AG08395 (cell line): ENCODE measurements at regions not wholly inside any gene's neighbourhood (a gene's known extent, or its start where the extent isn't known, plus 50 kb on each side); places are given as distances from the start of the nearest gene placed in this dataset.

Experiments
- DNase-seq: peaks from one replicate; pipeline ENCODE4 v3.0.0; 2012; ENCODE audit warnings: mixed read lengths, low spot score

GRCh38 chr12:124458220-124458991 lies 109.0 kb downstream of the NCOR2 start:
- no peak for DNase-seq

DNA sequence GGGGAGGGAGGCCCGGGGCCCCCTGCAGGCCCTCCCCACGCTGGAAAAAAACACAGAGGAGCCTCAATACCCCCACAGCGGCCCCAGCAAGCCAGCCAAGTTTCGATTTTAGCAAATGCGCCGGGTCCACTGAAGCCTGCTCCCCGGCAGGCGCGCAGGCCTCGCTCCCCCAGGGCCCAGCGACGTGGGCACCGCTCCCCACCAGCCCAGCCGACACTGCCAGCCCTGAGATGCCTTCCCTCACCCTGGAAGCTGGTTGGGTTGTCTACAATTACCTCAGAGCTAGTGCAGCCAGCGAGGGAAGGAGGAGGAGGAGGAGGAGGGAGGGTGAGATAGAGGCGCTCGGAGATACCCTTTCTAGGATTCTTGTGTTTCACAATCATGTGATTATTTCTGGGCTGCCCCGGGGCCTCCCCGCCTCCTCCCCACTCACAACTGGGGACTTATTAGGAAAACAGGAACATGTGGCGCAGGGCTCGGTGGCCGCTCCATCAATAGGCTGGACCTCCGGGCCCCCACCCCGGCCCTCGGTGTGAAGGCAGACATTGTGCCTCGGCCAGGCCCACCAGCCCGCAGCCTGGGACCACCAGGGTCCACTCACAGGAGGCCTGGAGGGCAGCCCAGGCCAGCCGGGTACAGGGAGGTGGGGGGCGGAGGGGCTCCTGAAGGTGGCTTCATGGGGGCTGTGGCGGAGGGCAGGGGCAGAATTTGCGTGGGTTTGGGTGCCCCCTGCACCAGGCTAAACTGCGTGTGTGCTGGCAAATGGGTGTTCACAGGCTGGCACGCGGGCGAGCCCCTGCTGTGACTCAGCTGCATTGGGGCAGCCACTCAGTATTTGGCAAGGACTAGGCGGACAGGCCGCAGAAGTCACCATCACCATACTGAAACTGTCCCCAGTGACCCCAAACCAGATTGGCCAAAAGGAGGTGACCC lies 109.9 kb downstream of the NCOR2 start:
- peak; percentile 88 for DNase-seq

- DNase-seq = no peak
Measured at GRCh38 chr12:124456652-124457152, 110.7 kb downstream of the NCOR2 start.

GRCh38 chr12:124456133-124456651 lies 111.2 kb downstream of the NCOR2 start:
- no peak for DNase-seq

- DNase-seq = no peak
Measured at GRCh38 chr12:124455336-124455735, 112.1 kb downstream of the NCOR2 start.

- DNase-seq = peak; percentile 79
Measured at GRCh38 chr12:124454735-124455134, 112.7 kb downstream of the NCOR2 start.

DNA sequence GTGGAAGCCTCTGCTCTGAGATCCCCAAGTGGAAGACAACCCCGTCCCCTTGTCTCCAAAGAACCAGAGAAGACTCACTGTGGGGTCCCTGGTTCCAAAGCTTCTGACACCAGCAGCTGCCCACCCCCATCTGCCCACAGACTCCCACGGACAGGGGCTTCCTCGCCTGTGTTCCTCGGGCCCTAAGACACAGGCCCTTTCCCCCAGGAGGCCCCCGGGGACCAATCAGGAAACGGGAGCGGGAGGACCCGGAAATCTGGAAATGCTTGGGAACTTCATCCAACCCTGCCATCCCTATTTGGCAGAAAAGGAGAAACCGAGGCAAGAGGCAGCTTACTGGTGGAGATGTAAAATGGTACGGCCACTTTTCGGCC lies 113.1 kb downstream of the NCOR2 start:
- DNase-seq = peak; percentile 12

DNA sequence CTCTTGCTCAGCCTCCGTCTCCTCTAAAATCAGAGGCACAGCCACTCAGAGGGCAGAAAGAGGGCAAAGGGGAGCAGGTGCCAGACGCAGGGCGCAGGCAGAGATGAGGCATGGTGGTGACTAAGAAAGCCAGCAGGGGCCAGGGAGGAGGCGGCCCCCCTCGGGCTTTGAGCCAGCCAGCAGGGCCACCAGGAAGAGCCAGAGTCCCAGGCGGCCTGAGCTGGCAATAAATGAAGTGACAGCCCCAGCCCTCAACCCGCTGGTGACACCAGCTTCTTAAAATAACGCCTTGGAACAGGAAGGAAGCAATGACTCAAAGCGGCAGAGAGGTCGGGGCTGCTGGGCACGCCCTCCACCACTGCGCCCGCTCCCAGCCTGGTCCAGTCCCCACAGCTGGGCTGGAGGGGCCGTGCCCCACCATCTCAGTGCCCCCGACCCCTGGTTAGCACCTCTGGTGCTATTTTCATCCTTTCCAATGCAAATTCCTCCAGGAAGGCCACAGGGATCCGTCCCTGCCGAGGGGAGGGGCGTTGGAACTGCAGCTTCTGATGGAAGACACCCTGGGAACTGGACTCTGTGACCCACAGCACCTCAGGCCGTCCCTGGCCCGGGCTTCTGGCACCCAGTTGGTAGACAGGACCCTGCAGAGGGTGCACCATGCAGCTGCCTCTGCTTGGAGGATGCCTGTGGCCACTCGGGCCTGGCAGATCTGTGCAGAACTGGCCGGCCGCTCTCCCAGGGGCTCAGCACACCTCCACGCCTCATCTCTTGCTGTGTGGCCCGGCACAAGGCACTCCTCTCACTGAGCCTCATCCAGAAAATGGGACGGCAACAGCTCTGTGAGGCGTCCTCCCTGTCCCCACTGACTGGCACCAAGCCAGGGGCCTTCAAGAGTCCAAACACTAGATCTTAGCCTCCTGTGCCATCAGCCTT lies 113.7 kb downstream of the NCOR2 start:
- peak; percentile 91 for DNase-seq

- no peak for DNase-seq
Measured at GRCh38 chr12:124452576-124453331, 114.7 kb downstream of the NCOR2 start.

GRCh38 chr12:124451637-124452243 lies 115.7 kb downstream of the NCOR2 start:
- no peak for DNase-seq

GRCh38 chr12:124451016-124451415 lies 116.4 kb downstream of the NCOR2 start:
- no peak for DNase-seq

- DNase-seq = no peak
Measured at GRCh38 chr12:124450376-124450750, 117.0 kb downstream of the NCOR2 start.

DNA sequence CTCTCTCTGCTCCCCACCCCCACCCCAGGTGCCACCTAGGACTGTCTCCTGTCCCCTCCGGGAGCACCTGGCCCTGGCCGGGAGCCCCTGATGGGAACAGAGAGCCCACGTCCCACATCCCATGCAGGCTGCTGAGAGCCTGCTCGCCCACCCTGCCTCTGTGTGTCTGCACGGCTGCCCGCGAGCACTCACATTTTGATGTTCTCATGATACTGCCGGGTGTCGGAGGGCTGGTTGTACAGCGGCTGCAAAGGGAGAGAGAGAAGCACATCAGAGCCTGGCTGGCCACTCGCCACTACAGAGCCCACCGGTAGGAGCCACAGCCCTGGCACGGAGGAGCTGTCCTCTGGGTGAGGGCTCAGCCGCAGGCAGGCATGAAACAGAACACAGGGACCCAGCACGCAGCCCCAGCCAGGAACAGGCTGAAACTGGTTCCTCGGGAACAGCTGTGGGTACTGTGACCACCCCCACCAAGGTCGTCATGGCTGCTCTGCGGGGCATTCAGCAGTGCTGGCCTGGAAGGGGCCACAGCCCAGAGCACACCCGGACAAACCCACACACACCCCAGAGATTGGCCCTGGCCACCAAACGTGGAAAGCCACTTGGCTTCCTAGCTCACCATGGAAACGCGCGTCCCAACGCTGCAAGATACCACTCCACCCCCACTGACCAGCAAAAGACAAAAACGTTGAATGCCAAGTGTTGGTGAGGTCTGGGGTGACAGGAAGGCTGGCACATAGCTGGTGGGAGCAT lies 117.6 kb downstream of the NCOR2 start:
- DNase-seq = no peak

DNA sequence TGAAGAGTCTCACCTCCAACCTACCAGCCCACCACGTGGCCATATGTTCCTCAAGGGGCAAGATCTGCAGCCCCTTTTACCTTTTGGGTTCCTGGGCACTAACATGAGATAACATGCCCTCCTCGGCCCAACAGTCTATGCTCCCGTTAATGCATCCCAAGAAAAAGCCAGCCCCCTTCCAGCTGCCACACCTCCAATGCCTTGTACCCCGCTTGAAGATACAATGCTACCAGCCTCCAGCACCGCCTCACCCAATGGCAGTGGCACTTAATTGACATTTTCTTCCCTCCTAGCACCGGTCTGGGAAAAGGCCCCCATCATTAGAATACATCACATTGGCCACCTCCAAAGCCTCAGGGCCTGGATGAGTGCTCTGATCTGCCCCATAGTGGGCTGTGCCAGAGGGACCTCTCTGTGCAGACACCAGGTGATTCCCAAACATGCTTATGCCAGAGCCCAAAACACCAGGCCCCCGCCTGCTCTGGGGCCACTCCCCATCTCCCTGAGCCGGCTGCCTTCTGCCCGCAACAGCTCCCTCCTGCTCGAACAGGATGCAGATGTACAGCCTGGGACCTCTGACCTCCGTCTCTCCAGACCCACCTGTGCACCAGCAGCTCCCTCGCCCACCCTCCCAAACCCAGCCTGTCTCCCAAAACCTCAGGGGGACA lies 118.3 kb downstream of the NCOR2 start:
- DNase-seq = no peak

DNA sequence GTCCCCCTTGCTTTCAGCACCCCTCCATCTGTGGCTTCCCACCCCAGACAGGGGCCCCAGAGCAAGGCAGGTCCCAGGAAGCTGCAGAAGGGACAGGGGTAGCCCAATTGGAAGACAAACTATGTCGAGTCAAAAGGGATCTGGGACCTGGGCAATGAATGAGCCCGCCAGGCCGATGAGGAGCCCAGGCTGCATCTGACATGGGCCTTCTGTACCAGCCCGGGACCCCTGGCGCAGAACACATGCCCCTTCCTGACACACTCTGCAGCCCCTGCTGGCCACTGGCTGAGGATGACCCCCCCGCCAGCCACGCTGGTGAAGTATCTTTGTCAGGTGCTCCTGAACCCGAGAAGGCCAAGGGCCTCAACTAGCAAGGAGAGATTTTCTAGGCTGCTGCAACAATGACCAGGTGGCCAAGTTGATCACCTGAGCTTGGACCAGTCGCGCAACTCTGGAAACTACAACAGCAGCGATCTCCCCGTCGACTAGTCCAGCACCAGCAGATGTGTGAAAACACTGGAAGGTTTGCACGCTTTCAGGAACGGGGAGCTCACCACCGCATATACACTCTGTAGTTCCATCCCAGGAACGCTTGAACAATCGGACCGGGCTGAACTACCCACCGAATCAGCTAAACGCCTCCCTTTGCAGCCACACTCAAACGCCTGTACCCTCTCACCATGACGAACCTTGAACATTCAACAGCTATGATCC lies 119.0 kb downstream of the NCOR2 start:
- DNase-seq = no peak

GRCh38 chr12:124446364-124446763 lies 121.0 kb downstream of the NCOR2 start:
- no peak for DNase-seq

DNA sequence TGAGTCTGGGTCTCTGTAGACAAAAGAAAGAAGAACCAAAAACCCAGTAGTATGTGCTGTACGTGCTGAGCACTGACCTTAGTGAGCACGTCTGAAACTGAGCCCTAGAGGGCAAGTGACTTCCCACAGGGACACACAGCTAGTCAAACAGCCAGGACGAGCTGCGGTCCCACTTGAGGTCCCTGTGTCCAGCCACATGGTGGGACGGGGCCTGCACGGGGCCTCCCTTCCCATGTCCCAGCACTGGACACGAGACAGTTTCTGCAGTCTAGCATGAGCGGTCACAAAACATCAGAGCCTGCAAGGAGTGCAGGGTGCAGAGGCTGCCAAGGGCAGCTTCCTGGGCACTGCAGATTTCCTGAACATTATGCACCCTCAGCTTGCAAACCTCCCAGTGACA lies 121.6 kb downstream of the NCOR2 start:
- no peak for DNase-seq

GRCh38 chr12:124445121-124445718 lies 122.2 kb downstream of the NCOR2 start:
- no peak for DNase-seq
